Transverse colon (tissue), 4 donors: ENCODE measurements at regions not wholly inside any gene's neighbourhood (a gene's known extent, or its start where the extent isn't known, plus 50 kb on each side); places are given as distances from the start of the nearest gene placed in this dataset.

ENCODE experiments used
- CTCF ChIP-seq, 5 experiments: fragments of 200-600 bp in 3 of 5; fragments of 450-650 bp in 2 of 5; sonication (generic) in 3 of 5; IDR thresholded peaks; 1 replicate in 2 of 5; 2 replicates in 3 of 5; pipeline ENCODE4 v1.5.1; 2016 to 2017; ENCODE audit warnings: antibody characterized with exemption in 5 of 5, inconsistent platforms in 3 of 5, mild to moderate bottlenecking in 2 of 5, moderate library complexity in 1 of 5
- EP300 ChIP-seq: sonication (generic); formaldehyde crosslinking; IDR thresholded peaks from one replicate; pipeline ENCODE4 v1.6.1; 2017; ENCODE audit warnings: antibody characterized with exemption, low read depth
- POLR2A ChIP-seq: fragments of 450-650 bp; IDR thresholded peaks from one replicate; pipeline ENCODE4 v1.6.1; 2016; ENCODE audit warnings: antibody characterized with exemption, mild to moderate bottlenecking, moderate library complexity
- POLR2AphosphoS5 ChIP-seq, 3 donors: sonication (generic); formaldehyde crosslinking; IDR thresholded peaks; one replicate each; pipeline ENCODE4 v1.6.1; 2016; ENCODE audit warnings: antibody characterized with exemption in 3 of 3

- TF ChIP-seq CTCF (IDR thresholded peaks at IDR 0.05), result no peak
- TF ChIP-seq POLR2A, result no peak
- no peak for TF ChIP-seq EP300
- TF ChIP-seq POLR2AphosphoS5 (IDR thresholded peaks at IDR 0.05), result no peak
These were observed 130.6 kb upstream of the ATP5MC3 start for GRCh38 chr2:175312137-175312536.
